K562 (cell line): ENCODE measurements at regions not wholly inside any gene's neighbourhood (a gene's known extent, or its start where the extent isn't known, plus 50 kb on each side); places are given as distances from the start of the nearest gene placed in this dataset.

Experiments used
- ATAC-seq: fragments of 200-7000 bp; cut with Tn5 transposase; 3 replicates; pipeline ENCODE4 v1.9.1; 2020; ENCODE audit warnings: moderate library complexity
- BruUV-seq: library from RNA; stranded (reverse); fragments of 400-500 nt; replicated peaks from 2 replicates; lab custom pipeline; 2021; lab: Mats Ljungman, UMichigan
- CTCF ChIA-PET: fragments of 300-600 bp; formaldehyde crosslinking; extraction: SDS; loops from one replicate; lab custom pipeline; 2021; ENCODE audit warnings: low intra/inter-chr PET ratio; lab: Yijun Ruan, JAX
- POLR2A ChIA-PET: fragments of 300-600, 350-650 bp; sonication (Branson Sonifier 250); formaldehyde crosslinking; extraction: SDS; loops from one replicate; lab custom pipeline; 2021; ENCODE audit warnings: antibody characterized with exemption, inconsistent platforms; lab: Yijun Ruan, JAX
- DNase-seq, 4 experiments: peaks; one replicate each; pipeline versions ENCODE4 v3.0.0 to v3.0.0-alpha.2; 2011 to 2018; ENCODE audit warnings: low spot score in 3 of 4, mixed read lengths in 3 of 4; ENCODE audit errors: extremely low read depth in 1 of 4
- FAIRE-seq: peaks from 2 replicates; lab custom pipeline; 2011; peaks lifted over from hg19 to GRCh38; lab: Jason Lieb, UNC
- H2AFZ ChIP-seq: 2 replicates; pipeline ENCODE4 v1.6.0; 2011; ENCODE audit warnings: low read depth, low read length, control low read depth, inconsistent platforms
- H3K27ac ChIP-seq: fragments of 200-600 bp; 3 replicates; pipeline ENCODE4 v1.8.0; 2011; ENCODE audit warnings: low read depth, mild to moderate bottlenecking, control low read depth, inconsistent platforms, low read length, moderate library complexity, mixed read lengths; ENCODE audit errors: extremely low read depth
- H3K27me3 ChIP-seq, 2 experiments: fragments of 300-600 bp in 1 of 2; 2 replicates in 1 of 2; 3 replicates in 1 of 2; pipeline versions ENCODE4 v1.6.0 to v1.8.0; 2011; ENCODE audit warnings: inconsistent platforms in 2 of 2, low read length in 2 of 2, mild to moderate bottlenecking in 1 of 2, mixed read lengths in 1 of 2, moderate library complexity in 1 of 2; ENCODE audit not compliant: control insufficient read depth in 2 of 2, insufficient read depth in 2 of 2
- H3K36me3 ChIP-seq: fragments of 300-600 bp; 3 replicates; pipeline ENCODE4 v1.8.0; 2011; ENCODE audit warnings: mild to moderate bottlenecking, low read length, inconsistent platforms; ENCODE audit not compliant: control insufficient read depth, insufficient read depth
- H3K4me1 ChIP-seq, 2 experiments: fragments of 200-600 bp in 1 of 2; replicated peaks in 1 of 2; 2 replicates in 1 of 2; 3 replicates in 1 of 2; pipeline versions ENCODE4 v1.5.1 to v1.8.0; 2011; ENCODE audit warnings: inconsistent platforms in 2 of 2, low read length in 2 of 2, mild to moderate bottlenecking in 1 of 2, mixed read lengths in 1 of 2, moderate library complexity in 1 of 2; ENCODE audit not compliant: control insufficient read depth in 2 of 2, insufficient read depth in 2 of 2
- H3K4me2 ChIP-seq: 2 replicates; pipeline ENCODE4 v1.6.1; 2011; ENCODE audit warnings: low read length, control low read depth, inconsistent platforms, mixed read lengths; ENCODE audit not compliant: insufficient read depth
- H3K4me3 ChIP-seq: fragments of 200-600 bp; sonication (generic), shearing (Covaris generic); 2 replicates; pipeline ENCODE4 v1.5.1; 2016; ENCODE audit warnings: control low read depth, inconsistent platforms
- H3K79me2 ChIP-seq: fragments of 200-600 bp; 3 replicates; pipeline ENCODE4 v1.8.0; 2011; ENCODE audit warnings: low read length, inconsistent platforms; ENCODE audit not compliant: control insufficient read depth, insufficient read depth
- H3K9ac ChIP-seq, 2 experiments: 2 replicates each; pipeline versions ENCODE4 v1.6.0 to v1.6.1; 2011; ENCODE audit warnings: low read depth in 2 of 2, low read length in 2 of 2, control low read depth in 1 of 2, inconsistent platforms in 1 of 2, mild to moderate bottlenecking in 1 of 2, mixed read lengths in 1 of 2; ENCODE audit not compliant: insufficient read depth in 1 of 2
- H3K9me1 ChIP-seq: one replicate; pipeline ENCODE4 v1.6.0; 2011; ENCODE audit warnings: inconsistent platforms, mild to moderate bottlenecking, low read length, moderate library complexity; ENCODE audit not compliant: control insufficient read depth, insufficient read depth
- H3K9me3 ChIP-seq: replicated peaks from 2 replicates; pipeline ENCODE4 v1.5.1; 2011; ENCODE audit warnings: low read depth, low read length, inconsistent platforms; ENCODE audit not compliant: control insufficient read depth, insufficient read depth
- H4K20me1 ChIP-seq: replicated peaks from 2 replicates; pipeline ENCODE4 v1.6.1; 2011; ENCODE audit warnings: low read length, inconsistent platforms, mixed read lengths; ENCODE audit not compliant: control insufficient read depth, insufficient read depth
- CEBPG ChIP-seq, 3 experiments: fragments of 200-800 bp in 1 of 3; sonication (Bioruptor generic) in 1 of 3; sonication (generic) in 1 of 3; formaldehyde crosslinking in 1 of 3; IDR thresholded peaks in 2 of 3; conservative IDR thresholded peaks in 1 of 3; 2 replicates each; pipeline versions ENCODE4 v1.6.1 to v1.8.0; 2016 to 2022; ENCODE audit warnings: missing compliant biosample characterization in 2 of 3, missing genetic modification characterization in 2 of 3, mild to moderate bottlenecking in 1 of 3, missing genetic modification reagents in 1 of 3
- CHD2 ChIP-seq: IDR thresholded peaks from 2 replicates; pipeline ENCODE4 v1.6.1; 2011; ENCODE audit warnings: low read depth, low read length
- ELF2 ChIP-seq: fragments of 250-450 bp; sonication (Bioruptor Pico); IDR thresholded peaks from 2 replicates; pipeline ENCODE4 v1.5.0; 2021; ENCODE audit warnings: mild to moderate bottlenecking
- HMG20B ChIP-seq: fragments of 250-450 bp; sonication (Bioruptor Pico); IDR thresholded peaks from 2 replicates; pipeline ENCODE4 v1.5.0; 2021; ENCODE audit warnings: mild to moderate bottlenecking
- JUNB ChIP-seq: fragments of 450-650 bp; formaldehyde crosslinking; conservative IDR thresholded peaks from 2 replicates; pipeline ENCODE4 v1.4.0; 2020; ENCODE audit warnings: mild to moderate bottlenecking
- KLF13 ChIP-seq: fragments of 450-650 bp; IDR thresholded peaks from 2 replicates; pipeline ENCODE4 v1.6.1; 2016; ENCODE audit warnings: missing genetic modification characterization, low read depth, mild to moderate bottlenecking, missing compliant biosample characterization, moderate library complexity, borderline replicate concordance
- NFXL1 ChIP-seq: fragments of 450-650 bp; formaldehyde crosslinking; IDR thresholded peaks from 2 replicates; pipeline ENCODE4 v1.4.0; 2021; ENCODE audit warnings: mild to moderate bottlenecking
- POLR2A ChIP-seq: fragments of 450-650 bp; conservative IDR thresholded peaks from 2 replicates; pipeline ENCODE4 v1.6.1; 2016
- RAD21 ChIP-seq, 2 experiments: fragments of 250-450 bp in 1 of 2; fragments of 450-650 bp in 1 of 2; sonication (Bioruptor Pico) in 1 of 2; formaldehyde crosslinking in 1 of 2; IDR thresholded peaks in 1 of 2; conservative IDR thresholded peaks in 1 of 2; 2 replicates each; pipeline versions ENCODE4 v1.4.0 to v1.8.0; 2020 to 2022; ENCODE audit warnings: mild to moderate bottlenecking in 2 of 2, moderate library complexity in 1 of 2
- TBP ChIP-seq: optimal IDR thresholded peaks from 2 replicates; pipeline ENCODE3; 2011; ENCODE audit warnings: low read depth, low read length, improper control_type of control experiment
- ZNF232 ChIP-seq: sonication (generic); formaldehyde crosslinking; IDR thresholded peaks from 2 replicates; pipeline ENCODE4 v1.8.0; 2022; ENCODE audit warnings: mild to moderate bottlenecking, missing genetic modification reagents
- WGBS: fragments of 100-300 bp; shearing (Covaris generic); methylation state at CpG from one replicate; pipeline ENCODE4 v1.1.6; 2016; ENCODE audit warnings: low coverage, mixed read lengths; ENCODE audit not compliant: insufficient coverage; ENCODE audit errors: missing lambda C conversion rate; 5-methylcytosine and 5-hydroxymethylcytosine counted together
- in situ Hi-C: fragments of 300-500 bp; cut with MboI; formaldehyde crosslinking; loops from 4 replicates; pipeline ENCODE4 v1.15.0; 2018; ENCODE audit warnings: inconsistent platforms, mixed read lengths
- intact Hi-C: fragments of 100-400 bp; cut with micrococcal nuclease; formaldehyde crosslinking; loops from 2 replicates; pipeline ENCODE4 v1.14.2; 2022
- TF ChIP-seq, protein P1 (sequence below): sonication (generic); formaldehyde crosslinking; IDR thresholded peaks from 2 replicates; pipeline ENCODE4 v1.8.0; 2023; ENCODE audit warnings: missing genetic modification reagents, mild to moderate bottlenecking, borderline replicate concordance

DNA sequence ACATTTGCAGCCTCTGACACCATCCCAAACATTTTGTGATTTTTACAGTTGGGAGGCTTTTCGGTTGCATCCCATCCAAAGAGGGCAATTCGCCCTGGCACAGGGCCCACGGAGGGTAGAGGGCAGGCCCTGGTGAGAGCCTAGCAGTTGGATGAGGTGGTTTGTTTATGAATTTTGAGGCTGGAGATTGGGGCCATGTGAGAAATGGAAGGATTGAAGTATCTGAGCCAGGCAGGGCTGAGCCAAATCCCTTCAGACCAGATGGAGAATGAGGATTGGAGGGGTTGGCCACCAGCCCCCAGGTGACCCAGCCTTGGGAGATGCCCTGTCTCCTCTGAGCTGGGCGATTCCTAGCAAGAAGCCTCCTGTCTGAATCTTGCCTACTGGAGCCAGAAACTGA lies 52.6 kb upstream of the CCDC167 start:
- H3K27ac ChIP-seq, result no peak overlapping the region
- 1% methylated on average over 4 of the region's 4 CpGs for WGBS
- POLR2A ChIA-PET, result interaction anchor here (0.6 kb wide), 2 partner anchors 10 to 11 kb away, joined by 3 read pairs; no protein-coding TSS in a partner anchor
- FAIRE-seq, result no peak
- BruUV-seq, result no TSS peak
- no peak overlapping the region for H3K4me3 ChIP-seq
- ATAC-seq, result no peak
- H3K9me3 ChIP-seq, result no peaks in the 10 kb centered on the region
- no peaks in the 10 kb centered on the region for H3K4me1 ChIP-seq
- DNase-seq, result no peak
- H3K27me3 ChIP-seq, result peaks cover 79 to 93% of the 10 kb centered on the region in 2 experiments
- H2AFZ ChIP-seq, result no peak overlapping the region
- in situ Hi-C loops (no loop called here), intact Hi-C loops (no loop called here)
- H3K36me3 ChIP-seq, result no peaks in the 10 kb centered on the region
- H3K4me2 ChIP-seq, result no peak overlapping the region
- peaks cover 23% of the 10 kb centered on the region; the same call in 1 of the 2 replicates for H4K20me1 ChIP-seq
- H3K9me1 ChIP-seq, result peaks cover 4% of the 10 kb centered on the region
- no peaks in the 10 kb centered on the region for H3K79me2 ChIP-seq
- TF ChIP-seq POLR2A (no peak), ZNF232 (no peak), HMG20B (no peak), CEBPG (CRISPR knock-in tag; IDR thresholded peaks at IDR 0.05) (no peak), CEBPG (tag; conservative IDR thresholded peaks at IDR 0.05 in 1 of 2, IDR thresholded peaks at IDR 0.05 in 1 of 2) (no peak), ELF2 (CRISPR knock-in tag) (no peak), RAD21 (CRISPR knock-in tag; conservative IDR thresholded peaks at IDR 0.05 in 1 of 2, IDR thresholded peaks at IDR 0.05 in 1 of 2) (no peak), KLF13 (no peak), JUNB (CRISPR knock-in tag) (no peak), TBP (no peak), CHD2 (no peak), NFXL1 (CRISPR knock-in tag) (no peak)
- TF ChIP-seq, protein P1, sequence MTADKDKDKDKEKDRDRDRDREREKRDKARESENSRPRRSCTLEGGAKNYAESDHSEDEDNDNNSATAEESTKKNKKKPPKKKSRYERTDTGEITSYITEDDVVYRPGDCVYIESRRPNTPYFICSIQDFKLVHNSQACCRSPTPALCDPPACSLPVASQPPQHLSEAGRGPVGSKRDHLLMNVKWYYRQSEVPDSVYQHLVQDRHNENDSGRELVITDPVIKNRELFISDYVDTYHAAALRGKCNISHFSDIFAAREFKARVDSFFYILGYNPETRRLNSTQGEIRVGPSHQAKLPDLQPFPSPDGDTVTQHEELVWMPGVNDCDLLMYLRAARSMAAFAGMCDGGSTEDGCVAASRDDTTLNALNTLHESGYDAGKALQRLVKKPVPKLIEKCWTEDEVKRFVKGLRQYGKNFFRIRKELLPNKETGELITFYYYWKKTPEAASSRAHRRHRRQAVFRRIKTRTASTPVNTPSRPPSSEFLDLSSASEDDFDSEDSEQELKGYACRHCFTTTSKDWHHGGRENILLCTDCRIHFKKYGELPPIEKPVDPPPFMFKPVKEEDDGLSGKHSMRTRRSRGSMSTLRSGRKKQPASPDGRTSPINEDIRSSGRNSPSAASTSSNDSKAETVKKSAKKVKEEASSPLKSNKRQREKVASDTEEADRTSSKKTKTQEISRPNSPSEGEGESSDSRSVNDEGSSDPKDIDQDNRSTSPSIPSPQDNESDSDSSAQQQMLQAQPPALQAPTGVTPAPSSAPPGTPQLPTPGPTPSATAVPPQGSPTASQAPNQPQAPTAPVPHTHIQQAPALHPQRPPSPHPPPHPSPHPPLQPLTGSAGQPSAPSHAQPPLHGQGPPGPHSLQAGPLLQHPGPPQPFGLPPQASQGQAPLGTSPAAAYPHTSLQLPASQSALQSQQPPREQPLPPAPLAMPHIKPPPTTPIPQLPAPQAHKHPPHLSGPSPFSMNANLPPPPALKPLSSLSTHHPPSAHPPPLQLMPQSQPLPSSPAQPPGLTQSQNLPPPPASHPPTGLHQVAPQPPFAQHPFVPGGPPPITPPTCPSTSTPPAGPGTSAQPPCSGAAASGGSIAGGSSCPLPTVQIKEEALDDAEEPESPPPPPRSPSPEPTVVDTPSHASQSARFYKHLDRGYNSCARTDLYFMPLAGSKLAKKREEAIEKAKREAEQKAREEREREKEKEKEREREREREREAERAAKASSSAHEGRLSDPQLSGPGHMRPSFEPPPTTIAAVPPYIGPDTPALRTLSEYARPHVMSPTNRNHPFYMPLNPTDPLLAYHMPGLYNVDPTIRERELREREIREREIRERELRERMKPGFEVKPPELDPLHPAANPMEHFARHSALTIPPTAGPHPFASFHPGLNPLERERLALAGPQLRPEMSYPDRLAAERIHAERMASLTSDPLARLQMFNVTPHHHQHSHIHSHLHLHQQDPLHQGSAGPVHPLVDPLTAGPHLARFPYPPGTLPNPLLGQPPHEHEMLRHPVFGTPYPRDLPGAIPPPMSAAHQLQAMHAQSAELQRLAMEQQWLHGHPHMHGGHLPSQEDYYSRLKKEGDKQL (CRISPR knock-in tag), result no peak
- TF ChIP-seq, all 486 proteins: peak for 0
- H3K9ac ChIP-seq, result no peak overlapping the region
- CTCF ChIA-PET, result no interaction called here
